ENCODE measurements at regions not wholly inside any gene's neighbourhood (a gene's known extent, or its start where the extent isn't known, plus 50 kb on each side); places are given as distances from the start of the nearest gene placed in this dataset.

GRCh38 chr11:116079580-116079979 is 575.4 kb upstream of the CADM1 start:
- DNase-seq (ENCODE audit: low spot score) (no peak), ATAC-seq (no peak)
- H3K4me3 Mint-ChIP-seq = no peak overlapping the region
- H3K27ac Mint-ChIP-seq = no peak overlapping the region
- no peaks in the 10 kb centered on the region for H3K36me3 Mint-ChIP-seq
- H3K9me3 Mint-ChIP-seq = peaks cover 4% of the 10 kb centered on the region
- H3K4me1 Mint-ChIP-seq (ENCODE audit: low read depth in 2 of 2) = no peaks in the 10 kb centered on the region
- H3K27me3 Mint-ChIP-seq = peaks cover 19 to 61% of the 10 kb centered on the region in 2 donors

GRCh38 chr11:116078101-116078591 is 573.9 kb upstream of the CADM1 start:
- H3K36me3 Mint-ChIP-seq = no peaks in the 10 kb centered on the region
- no peak overlapping the region for H3K27ac Mint-ChIP-seq
- peaks cover 16 to 53% of the 10 kb centered on the region in 2 donors for H3K27me3 Mint-ChIP-seq
- ATAC-seq = no peak
- H3K4me3 Mint-ChIP-seq = no peak overlapping the region
- H3K9me3 Mint-ChIP-seq = peaks cover 4% of the 10 kb centered on the region
- no peak for DNase-seq (ENCODE audit: low spot score)
- H3K4me1 Mint-ChIP-seq (ENCODE audit: low read depth in 2 of 2) = no peaks in the 10 kb centered on the region

GRCh38 chr11:116077092-116077491 is 572.9 kb upstream of the CADM1 start:
- ATAC-seq (no peak), DNase-seq (ENCODE audit: low spot score) (no peak)
- Mint-ChIP-seq H3K27ac (no peak overlapping the region), H3K4me1 (ENCODE audit: low read depth in 2 of 2) (no peaks in the 10 kb centered on the region), H3K4me3 (no peak overlapping the region), H3K9me3 (peaks cover 4% of the 10 kb centered on the region), H3K27me3 (peaks cover 21 to 42% of the 10 kb centered on the region in 2 donors), H3K36me3 (no peaks in the 10 kb centered on the region)

DNA sequence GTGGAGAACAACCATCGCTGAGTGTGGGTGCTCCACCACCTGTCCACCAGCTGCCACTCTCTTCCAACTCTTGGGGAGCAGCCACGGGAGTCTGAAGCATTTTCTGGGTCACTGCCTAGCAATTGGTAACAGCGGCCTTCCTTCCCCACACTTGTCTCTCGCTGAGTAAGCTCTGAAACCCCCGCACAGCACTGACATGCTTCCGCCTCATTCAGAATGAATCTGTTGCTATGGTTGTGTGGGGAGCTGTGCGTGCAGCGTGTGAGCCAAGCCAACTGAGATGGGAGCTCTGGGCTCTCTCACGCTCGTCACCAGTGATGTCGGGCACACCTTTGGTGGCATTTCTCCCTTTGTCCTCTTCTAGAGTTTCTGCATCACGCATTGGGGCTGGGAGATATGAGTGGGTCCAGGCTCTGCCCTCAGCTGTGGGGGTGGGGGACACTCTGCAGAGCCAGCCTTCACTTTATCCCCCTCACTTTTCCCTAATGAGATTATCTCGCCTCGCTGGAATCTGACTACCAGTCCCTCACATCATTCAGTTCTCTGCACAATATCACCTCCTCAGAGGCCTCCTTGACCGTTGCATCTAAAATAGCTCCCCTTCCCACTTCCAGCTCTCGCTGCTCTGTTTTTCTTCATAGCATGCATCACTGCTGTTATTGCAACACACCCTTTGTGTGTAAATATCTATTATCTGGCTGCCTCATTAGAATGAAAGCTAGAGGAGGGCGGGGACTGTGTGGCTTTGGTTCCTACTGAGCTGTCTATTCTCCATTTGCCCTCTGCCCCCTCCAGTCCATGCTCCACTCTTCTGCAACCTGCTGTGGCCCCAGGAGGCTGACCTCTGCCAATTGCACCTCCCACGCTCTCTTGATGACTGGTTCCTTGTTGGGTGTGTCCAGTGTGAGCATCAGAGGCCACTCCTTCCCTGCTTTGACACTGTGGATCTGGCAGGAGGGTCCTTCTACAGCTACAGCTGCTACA is 569.9 kb upstream of the CADM1 start:
- Mint-ChIP-seq H3K9me3 (peaks cover 4% of the 10 kb centered on the region), H3K4me1 (ENCODE audit: low read depth in 2 of 2) (no peaks in the 10 kb centered on the region), H3K27ac (no peak overlapping the region), H3K36me3 (no peaks in the 10 kb centered on the region), H3K4me3 (no peak overlapping the region), H3K27me3 (peaks cover 17 to 26% of the 10 kb centered on the region in 2 donors)
- ATAC-seq (peak in 1 of 2 donors; percentile 67), DNase-seq (ENCODE audit: low spot score) (no peak)

GRCh38 chr11:116072601-116073410 is 568.6 kb upstream of the CADM1 start:
- no peak overlapping the region for H3K27ac Mint-ChIP-seq

DNA sequence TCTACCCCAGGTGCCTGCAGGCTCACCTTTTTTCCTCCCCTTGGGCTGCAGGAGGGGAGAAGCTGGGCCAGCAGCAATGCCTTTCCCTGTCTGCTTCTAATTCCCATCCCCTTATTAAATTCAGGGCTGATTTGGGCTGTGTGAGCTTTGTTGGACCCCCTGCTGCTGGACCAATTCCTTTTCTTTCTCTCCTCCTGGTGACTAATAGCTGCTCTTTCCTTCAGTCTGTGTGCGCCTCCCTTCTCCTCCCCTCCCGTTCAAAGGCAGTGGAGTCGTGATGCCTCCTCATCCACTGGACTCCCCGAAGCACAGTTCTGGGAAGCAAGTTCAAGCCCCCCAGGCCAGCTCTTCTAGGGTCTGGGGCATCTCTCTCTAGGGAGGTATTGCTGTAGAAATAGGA is 567.9 kb upstream of the CADM1 start:
- H3K4me1 Mint-ChIP-seq (ENCODE audit: low read depth in 2 of 2) = no peaks in the 10 kb centered on the region
- H3K27ac Mint-ChIP-seq = no peak overlapping the region
- no peak overlapping the region for H3K4me3 Mint-ChIP-seq
- peaks cover 4% of the 10 kb centered on the region for H3K9me3 Mint-ChIP-seq
- no peak for DNase-seq (ENCODE audit: low spot score)
- H3K27me3 Mint-ChIP-seq = peaks cover 14 to 16% of the 10 kb centered on the region in 2 donors
- H3K36me3 Mint-ChIP-seq = no peaks in the 10 kb centered on the region
- no peak for ATAC-seq

More at GRCh38 chr11:116072601-116073410, 568.6 kb upstream of the CADM1 start:
- ATAC-seq (no peak), DNase-seq (ENCODE audit: low spot score) (no peak)
- Mint-ChIP-seq H3K9me3 (peaks cover 4% of the 10 kb centered on the region), H3K4me1 (ENCODE audit: low read depth in 2 of 2) (no peaks in the 10 kb centered on the region), H3K36me3 (no peaks in the 10 kb centered on the region), H3K4me3 (no peak overlapping the region), H3K27me3 (peaks cover 17 to 23% of the 10 kb centered on the region in 2 donors)

GRCh38 chr11:116071241-116071640 is 567.0 kb upstream of the CADM1 start:
- Mint-ChIP-seq H3K4me3 (no peak overlapping the region), H3K27me3 (peaks cover 8 to 10% of the 10 kb centered on the region in 2 donors)

DNA sequence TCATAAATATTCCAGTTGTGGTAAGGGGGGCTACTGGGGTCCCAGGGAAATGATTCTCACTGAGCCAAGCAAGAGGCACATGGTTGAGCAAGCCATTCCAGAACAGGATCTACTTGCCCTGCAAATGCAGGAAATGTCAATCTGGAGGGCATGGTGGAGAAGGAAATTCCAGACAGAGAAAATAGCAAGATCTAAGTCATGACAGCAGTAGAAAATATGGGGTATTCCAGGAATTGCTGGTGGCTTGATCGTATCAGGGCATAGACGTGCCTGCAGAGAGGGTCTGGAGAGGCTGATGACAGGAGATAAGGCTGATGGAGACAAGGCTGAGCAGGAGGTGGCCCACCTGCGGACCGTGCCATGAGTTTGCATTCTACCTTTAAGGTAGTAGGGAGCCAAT is 566.3 kb upstream of the CADM1 start:
- no peak overlapping the region for H3K27ac Mint-ChIP-seq
- H3K9me3 Mint-ChIP-seq = no peaks in the 10 kb centered on the region
- no peak for DNase-seq (ENCODE audit: low spot score)
- H3K27me3 Mint-ChIP-seq = peaks cover 8 to 10% of the 10 kb centered on the region in 2 donors
- no peak overlapping the region for H3K4me3 Mint-ChIP-seq
- no peaks in the 10 kb centered on the region for H3K36me3 Mint-ChIP-seq
- ATAC-seq = no peak
- H3K4me1 Mint-ChIP-seq (ENCODE audit: low read depth in 2 of 2) = peaks cover 10% of the 10 kb centered on the region in 2 donors

More at GRCh38 chr11:116071241-116071640, 567.0 kb upstream of the CADM1 start:
- H3K9me3 Mint-ChIP-seq = no peaks in the 10 kb centered on the region
- DNase-seq (ENCODE audit: low spot score) (no peak), ATAC-seq (no peak)
- no peak overlapping the region for H3K27ac Mint-ChIP-seq
- H3K4me1 Mint-ChIP-seq (ENCODE audit: low read depth in 2 of 2) = peaks cover 4% of the 10 kb centered on the region in 2 donors
- no peaks in the 10 kb centered on the region for H3K36me3 Mint-ChIP-seq

- peaks cover 5 to 29% of the 10 kb centered on the region in 2 donors for H3K27me3 Mint-ChIP-seq
These were observed 562.6 kb upstream of the CADM1 start for GRCh38 chr11:116066777-116067176.

DNA sequence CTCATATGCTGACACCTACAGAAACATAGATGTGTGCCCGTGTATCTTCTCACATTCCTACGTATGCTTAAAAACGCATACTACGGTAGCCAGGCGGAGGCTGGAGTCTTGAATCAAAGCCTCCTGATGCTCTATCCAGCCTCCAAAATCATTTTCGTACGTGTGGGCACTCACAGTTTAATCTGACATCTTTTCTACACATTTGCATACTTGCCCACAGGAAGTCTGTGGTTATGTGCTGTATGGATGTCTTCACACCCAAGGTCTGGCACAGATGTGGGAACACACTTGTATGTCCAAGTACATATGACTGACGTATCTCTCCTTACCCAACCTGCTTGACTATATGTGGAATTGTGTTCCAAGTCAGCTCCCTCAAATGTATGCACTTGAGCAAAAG is 561.8 kb upstream of the CADM1 start:
- DNase-seq (ENCODE audit: low spot score) (no peak), ATAC-seq (peak in 1 of 2 donors; percentile 55)
- no peak overlapping the region for H3K27ac Mint-ChIP-seq
- H3K36me3 Mint-ChIP-seq = no peaks in the 10 kb centered on the region
- H3K4me3 Mint-ChIP-seq = no peak overlapping the region
- H3K9me3 Mint-ChIP-seq = no peaks in the 10 kb centered on the region
- H3K4me1 Mint-ChIP-seq (ENCODE audit: low read depth in 2 of 2) = peaks cover 10% of the 10 kb centered on the region in 2 donors
- peaks cover 0 to 34% of the 10 kb centered on the region in 2 donors for H3K27me3 Mint-ChIP-seq

More at GRCh38 chr11:116066777-116067176, 562.6 kb upstream of the CADM1 start:
- peaks cover 10% of the 10 kb centered on the region in 2 donors for H3K4me1 Mint-ChIP-seq (ENCODE audit: low read depth in 2 of 2)
- H3K27ac Mint-ChIP-seq = no peak overlapping the region
- no peak overlapping the region for H3K4me3 Mint-ChIP-seq
- no peaks in the 10 kb centered on the region for H3K36me3 Mint-ChIP-seq
- no peaks in the 10 kb centered on the region for H3K9me3 Mint-ChIP-seq
- DNase-seq (ENCODE audit: low spot score) (no peak), ATAC-seq (no peak)

DNA sequence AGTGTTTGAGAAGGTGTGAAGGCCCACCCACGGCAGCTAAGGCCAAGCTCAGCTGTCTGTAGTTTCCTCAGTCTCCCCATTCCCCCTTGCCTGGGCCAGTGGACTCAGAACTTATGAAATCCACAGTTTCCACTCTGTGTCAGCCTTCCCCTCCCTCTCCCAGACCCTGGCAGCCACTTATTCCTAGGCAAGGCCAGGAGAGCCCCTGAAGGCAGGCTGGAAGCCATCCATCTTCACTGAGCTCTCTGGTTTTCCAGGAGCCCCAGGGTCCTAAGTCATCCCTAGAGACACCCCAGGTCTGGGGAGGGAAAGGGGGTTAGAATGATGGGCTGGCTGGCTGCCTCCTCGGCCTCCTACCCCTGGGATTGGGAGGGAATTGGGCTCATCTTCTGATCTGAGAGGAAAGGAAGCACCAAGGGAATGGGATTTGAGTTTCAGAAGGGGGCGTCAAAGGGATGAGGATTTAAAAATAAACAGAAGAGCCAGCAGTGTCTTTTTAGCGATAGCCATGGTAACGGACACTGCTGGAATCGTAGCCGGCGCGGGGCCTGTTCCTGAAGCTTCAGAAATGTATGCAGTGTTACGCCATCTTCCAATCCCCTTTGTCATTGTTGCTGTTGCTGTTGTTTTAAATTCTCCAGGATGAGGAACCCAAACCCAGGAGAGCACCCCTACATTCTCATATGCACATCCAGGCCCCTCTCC is 561.1 kb upstream of the CADM1 start:
- H3K4me3 Mint-ChIP-seq = no peak overlapping the region
- H3K4me1 Mint-ChIP-seq (ENCODE audit: low read depth in 2 of 2) = peaks cover 10% of the 10 kb centered on the region in 2 donors
- no peak overlapping the region for H3K27ac Mint-ChIP-seq
- no peaks in the 10 kb centered on the region for H3K36me3 Mint-ChIP-seq
- peaks cover 3 to 34% of the 10 kb centered on the region in 2 donors for H3K27me3 Mint-ChIP-seq
- H3K9me3 Mint-ChIP-seq = no peaks in the 10 kb centered on the region
- no peak for ATAC-seq
- no peak for DNase-seq (ENCODE audit: low spot score)

DNA sequence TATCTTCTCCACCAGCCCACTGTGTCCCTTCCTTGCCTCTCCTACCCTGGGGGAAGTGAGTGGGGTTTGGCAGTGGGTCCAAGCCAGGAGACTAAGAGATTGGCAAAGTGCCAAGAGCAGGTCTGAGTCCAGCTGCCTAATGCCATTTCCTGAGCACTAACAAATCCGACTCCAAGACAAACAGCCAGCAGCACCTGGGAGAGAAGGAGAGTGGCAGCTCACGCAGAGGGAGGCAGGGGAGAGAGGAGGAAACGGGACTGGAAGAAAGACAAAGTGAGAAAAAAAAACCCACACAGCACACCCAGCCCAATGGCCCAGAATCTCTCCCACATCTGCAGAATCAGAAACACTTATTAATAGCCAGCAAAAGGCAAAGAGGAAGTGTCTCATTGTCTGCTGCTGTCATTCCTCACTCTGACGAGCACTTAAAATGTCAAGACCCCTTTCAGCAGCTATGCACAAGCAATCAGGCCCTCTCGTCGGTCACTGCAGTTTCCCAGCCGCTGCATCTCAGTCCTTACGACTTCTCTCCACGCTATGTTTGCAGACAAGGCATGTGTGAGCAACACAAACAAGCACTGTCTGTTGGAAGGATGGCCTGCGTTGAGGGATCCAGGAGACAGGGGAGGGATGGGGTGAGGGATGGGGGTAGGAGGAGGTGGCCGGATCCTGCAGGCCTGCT is 558.4 kb upstream of the CADM1 start:
- DNase-seq (ENCODE audit: low spot score) = no peak
- Mint-ChIP-seq H3K36me3 (no peaks in the 10 kb centered on the region), H3K4me3 (no peak overlapping the region), H3K4me1 (ENCODE audit: low read depth in 2 of 2) (peaks cover 10% of the 10 kb centered on the region in 2 donors), H3K27me3 (peaks cover 9 to 44% of the 10 kb centered on the region in 2 donors), H3K27ac (no peak overlapping the region), H3K9me3 (no peaks in the 10 kb centered on the region)
- ATAC-seq = no peak

GRCh38 chr11:116062129-116062489 is 557.9 kb upstream of the CADM1 start:
- no peak for ATAC-seq
- Mint-ChIP-seq H3K4me1 (ENCODE audit: low read depth in 2 of 2) (peaks cover 10% of the 10 kb centered on the region in 2 donors), H3K36me3 (no peaks in the 10 kb centered on the region), H3K27me3 (peaks cover 14 to 49% of the 10 kb centered on the region in 2 donors), H3K27ac (no peak overlapping the region), H3K9me3 (no peaks in the 10 kb centered on the region), H3K4me3 (no peak overlapping the region)
- no peak for DNase-seq (ENCODE audit: low spot score)

Data from natural killer cell treated with Interleukin-12 subunit alpha and Interleukin-12 subunit beta and Interleukin-15 and Interleukin-18, amount 100 ng/mL, for 72 hours (primary cell).